WTC11 (cell line): ENCODE measurements at regions not wholly inside any gene's neighbourhood (a gene's known extent, or its start where the extent isn't known, plus 50 kb on each side); places are given as distances from the start of the nearest gene placed in this dataset.

Source experiments
- CREM ChIP-seq: sonication (generic); formaldehyde crosslinking; IDR thresholded peaks from 2 replicates; pipeline ENCODE4 v1.8.1; 2022; ENCODE audit warnings: mild to moderate bottlenecking, missing genetic modification reagents, moderate library complexity
- FOXK1 ChIP-seq: sonication (generic); formaldehyde crosslinking; IDR thresholded peaks from 2 replicates; pipeline ENCODE4 v1.8.0; 2022; ENCODE audit warnings: mild to moderate bottlenecking, moderate library complexity, missing genetic modification reagents
- IRF2 ChIP-seq: sonication (generic); formaldehyde crosslinking; IDR thresholded peaks from 2 replicates; pipeline ENCODE4 v1.8.0; 2022; ENCODE audit warnings: low read depth, missing genetic modification reagents, borderline replicate concordance
- NFATC4 ChIP-seq: fragments of 250-450 bp; sonication (Bioruptor Pico); IDR thresholded peaks from 2 replicates; pipeline ENCODE4 v1.9.0; 2021; ENCODE audit warnings: mild to moderate bottlenecking
- NR3C1 ChIP-seq: sonication (generic); formaldehyde crosslinking; conservative IDR thresholded peaks from 2 replicates; pipeline ENCODE4 v1.8.1; 2023; ENCODE audit warnings: low read depth, mild to moderate bottlenecking, missing genetic modification reagents
- PRRX2 ChIP-seq: fragments of 250-450 bp; sonication (Bioruptor Pico); IDR thresholded peaks from 2 replicates; pipeline ENCODE4 v1.8.0; 2021; ENCODE audit warnings: mild to moderate bottlenecking
- RELA ChIP-seq: sonication (generic); formaldehyde crosslinking; IDR thresholded peaks from 2 replicates; pipeline ENCODE4 v1.8.1; 2022; ENCODE audit warnings: missing genetic modification reagents, mild to moderate bottlenecking, borderline replicate concordance
- ZNF138 ChIP-seq: sonication (generic); formaldehyde crosslinking; conservative IDR thresholded peaks from 2 replicates; pipeline ENCODE4 v1.8.1; 2022; ENCODE audit warnings: mild to moderate bottlenecking, moderate library complexity, missing genetic modification reagents
- ZNF219 ChIP-seq: sonication (generic); formaldehyde crosslinking; IDR thresholded peaks from 2 replicates; pipeline ENCODE4 v1.8.0; 2023; ENCODE audit warnings: missing genetic modification reagents, mild to moderate bottlenecking, borderline replicate concordance
- TF ChIP-seq, protein P1 (sequence below): sonication (generic); formaldehyde crosslinking; conservative IDR thresholded peaks from 2 replicates; pipeline ENCODE4 v1.8.1; 2023; ENCODE audit warnings: mild to moderate bottlenecking, low read depth, missing genetic modification reagents, moderate library complexity
- TF ChIP-seq, protein P2 (sequence below): fragments of 200-600 bp; IDR thresholded peaks from 2 replicates; pipeline ENCODE4 v1.8.0; 2022; ENCODE audit warnings: antibody characterized with exemption

DNA sequence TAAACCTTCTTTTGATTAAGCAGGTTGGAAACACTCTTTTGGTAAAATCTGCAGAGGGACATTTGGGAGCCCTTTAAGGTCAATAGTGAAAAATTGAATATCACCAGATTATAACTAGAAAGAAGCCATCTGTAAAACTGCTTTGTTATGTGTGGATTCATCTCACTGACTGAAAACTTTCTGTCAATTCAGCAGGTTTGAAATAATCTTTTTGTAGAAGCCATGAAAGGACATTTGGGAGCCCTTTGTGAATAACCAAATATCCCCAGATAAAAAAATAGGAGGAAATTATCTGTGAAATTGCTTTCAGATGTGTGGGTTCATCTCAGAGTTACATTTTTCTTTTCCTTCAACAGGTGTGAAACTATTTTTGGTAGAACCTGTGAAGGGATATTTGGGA is 1690.7 kb downstream of the UQCRFS1 start (continued):
- TF ChIP-seq, protein P1, sequence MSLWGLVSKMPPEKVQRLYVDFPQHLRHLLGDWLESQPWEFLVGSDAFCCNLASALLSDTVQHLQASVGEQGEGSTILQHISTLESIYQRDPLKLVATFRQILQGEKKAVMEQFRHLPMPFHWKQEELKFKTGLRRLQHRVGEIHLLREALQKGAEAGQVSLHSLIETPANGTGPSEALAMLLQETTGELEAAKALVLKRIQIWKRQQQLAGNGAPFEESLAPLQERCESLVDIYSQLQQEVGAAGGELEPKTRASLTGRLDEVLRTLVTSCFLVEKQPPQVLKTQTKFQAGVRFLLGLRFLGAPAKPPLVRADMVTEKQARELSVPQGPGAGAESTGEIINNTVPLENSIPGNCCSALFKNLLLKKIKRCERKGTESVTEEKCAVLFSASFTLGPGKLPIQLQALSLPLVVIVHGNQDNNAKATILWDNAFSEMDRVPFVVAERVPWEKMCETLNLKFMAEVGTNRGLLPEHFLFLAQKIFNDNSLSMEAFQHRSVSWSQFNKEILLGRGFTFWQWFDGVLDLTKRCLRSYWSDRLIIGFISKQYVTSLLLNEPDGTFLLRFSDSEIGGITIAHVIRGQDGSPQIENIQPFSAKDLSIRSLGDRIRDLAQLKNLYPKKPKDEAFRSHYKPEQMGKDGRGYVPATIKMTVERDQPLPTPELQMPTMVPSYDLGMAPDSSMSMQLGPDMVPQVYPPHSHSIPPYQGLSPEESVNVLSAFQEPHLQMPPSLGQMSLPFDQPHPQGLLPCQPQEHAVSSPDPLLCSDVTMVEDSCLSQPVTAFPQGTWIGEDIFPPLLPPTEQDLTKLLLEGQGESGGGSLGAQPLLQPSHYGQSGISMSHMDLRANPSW (CRISPR knock-in tag), result no peak
- no peak for TF ChIP-seq ZNF138 (CRISPR knock-in tag)
- no peak for TF ChIP-seq RELA (CRISPR knock-in tag)
- no peak for TF ChIP-seq PRRX2 (CRISPR knock-in tag)
- TF ChIP-seq NFATC4 (CRISPR knock-in tag), result no peak
- TF ChIP-seq IRF2, result no peak
- no peak for TF ChIP-seq NR3C1
- TF ChIP-seq CREM (CRISPR knock-in tag), result no peak
- no peak for TF ChIP-seq ZNF219
- TF ChIP-seq, protein P2, sequence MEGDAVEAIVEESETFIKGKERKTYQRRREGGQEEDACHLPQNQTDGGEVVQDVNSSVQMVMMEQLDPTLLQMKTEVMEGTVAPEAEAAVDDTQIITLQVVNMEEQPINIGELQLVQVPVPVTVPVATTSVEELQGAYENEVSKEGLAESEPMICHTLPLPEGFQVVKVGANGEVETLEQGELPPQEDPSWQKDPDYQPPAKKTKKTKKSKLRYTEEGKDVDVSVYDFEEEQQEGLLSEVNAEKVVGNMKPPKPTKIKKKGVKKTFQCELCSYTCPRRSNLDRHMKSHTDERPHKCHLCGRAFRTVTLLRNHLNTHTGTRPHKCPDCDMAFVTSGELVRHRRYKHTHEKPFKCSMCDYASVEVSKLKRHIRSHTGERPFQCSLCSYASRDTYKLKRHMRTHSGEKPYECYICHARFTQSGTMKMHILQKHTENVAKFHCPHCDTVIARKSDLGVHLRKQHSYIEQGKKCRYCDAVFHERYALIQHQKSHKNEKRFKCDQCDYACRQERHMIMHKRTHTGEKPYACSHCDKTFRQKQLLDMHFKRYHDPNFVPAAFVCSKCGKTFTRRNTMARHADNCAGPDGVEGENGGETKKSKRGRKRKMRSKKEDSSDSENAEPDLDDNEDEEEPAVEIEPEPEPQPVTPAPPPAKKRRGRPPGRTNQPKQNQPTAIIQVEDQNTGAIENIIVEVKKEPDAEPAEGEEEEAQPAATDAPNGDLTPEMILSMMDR, result no peak
- no peak for TF ChIP-seq FOXK1
